ENCODE measurements at regions not wholly inside any gene's neighbourhood (a gene's known extent, or its start where the extent isn't known, plus 50 kb on each side); places are given as distances from the start of the nearest gene placed in this dataset.
A peak's percentile ranks its signal among the peaks of the same experiment; 100 is the strongest.
"Not testable (repeated sequence)": the region's sequence is repeated elsewhere in the genome, so short reads cannot be mapped to it uniquely, and the experiment has no call there.

DNA sequence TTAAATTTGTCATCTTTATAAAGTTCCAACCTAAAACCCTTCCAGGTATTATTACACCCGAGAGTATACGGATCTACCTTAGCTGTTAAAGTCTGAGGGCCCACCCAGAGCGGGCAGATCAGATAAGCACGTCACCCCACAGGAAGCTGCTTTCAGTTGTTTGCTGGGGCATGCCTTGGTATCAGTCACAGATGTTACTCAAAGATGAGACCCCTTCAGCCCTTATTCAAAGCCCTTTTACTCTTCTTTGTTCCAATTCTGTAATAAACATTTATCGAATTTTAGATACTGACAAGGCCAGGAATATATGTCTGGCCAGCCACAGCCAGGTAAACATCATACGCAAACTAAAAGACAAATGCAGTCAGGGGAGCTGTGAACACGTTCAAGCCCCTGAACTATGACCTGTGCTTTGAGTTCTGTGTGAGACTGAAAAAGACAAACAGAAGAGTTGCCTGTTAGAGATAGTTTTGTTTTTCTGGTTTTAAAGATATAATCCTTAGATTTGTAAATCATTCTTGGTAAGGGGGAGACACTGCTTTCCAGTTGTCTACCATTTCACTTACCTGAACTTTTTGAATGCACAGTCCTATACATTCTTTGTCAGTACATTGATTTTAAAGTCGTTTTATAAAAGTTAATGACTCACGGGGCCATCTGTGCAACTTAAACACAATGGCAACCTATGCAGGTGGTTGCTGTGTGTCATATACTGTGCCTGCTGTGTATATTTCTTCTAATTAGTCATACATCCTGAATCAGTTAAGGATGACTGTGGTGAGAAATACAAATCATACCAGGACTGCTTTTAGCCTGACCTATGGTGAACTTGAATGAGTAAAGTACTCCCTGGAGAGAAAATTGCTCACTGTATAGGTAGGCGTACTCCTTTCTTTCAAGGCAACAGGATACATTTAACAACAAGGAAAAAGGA, 100.5 kb upstream of the ITPRID2 start:
- Mint-ChIP-seq H3K9me3 (peaks cover 14% of the 10 kb centered on the region), H3K36me3 (ENCODE audit: low read depth) (peaks cover 8% of the 10 kb centered on the region), H3K27ac (peak overlapping the region; percentile 87), H3K27me3 (ENCODE audit: low read depth) (no peaks in the 10 kb centered on the region), H3K4me1 (ENCODE audit: low read depth) (peaks cover 33% of the 10 kb centered on the region), H3K4me3 (peak overlapping the region; percentile 61)
- peak; percentile 58 for DNase-seq (ENCODE audit: low spot score)

DNA sequence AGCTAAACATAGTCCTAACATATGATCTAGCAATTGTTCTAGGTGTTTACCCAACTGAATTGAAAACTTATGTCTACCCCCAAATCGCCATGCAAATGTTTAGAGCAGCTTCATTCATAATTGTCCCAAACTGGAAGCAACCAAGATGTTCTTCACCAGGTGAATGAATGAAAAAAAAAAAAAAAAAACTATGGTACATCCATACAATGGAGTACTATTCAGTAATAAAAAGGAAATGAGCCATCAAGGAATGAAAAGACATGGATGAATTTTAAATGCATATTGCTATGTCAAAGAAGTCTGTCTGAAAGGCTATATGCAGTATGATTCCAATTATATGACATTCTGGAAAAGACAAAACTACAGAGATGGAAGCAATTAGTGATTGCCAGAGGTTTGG, 98.6 kb upstream of the ITPRID2 start:
- Mint-ChIP-seq H3K4me1 (ENCODE audit: low read depth) (peaks cover 36% of the 10 kb centered on the region), H3K4me3 (no peak overlapping the region), H3K27ac (no peak overlapping the region), H3K36me3 (ENCODE audit: low read depth) (peaks cover 7% of the 10 kb centered on the region), H3K9me3 (peaks cover 14% of the 10 kb centered on the region), H3K27me3 (ENCODE audit: low read depth) (no peaks in the 10 kb centered on the region)
- no peak for DNase-seq (ENCODE audit: low spot score)

DNA sequence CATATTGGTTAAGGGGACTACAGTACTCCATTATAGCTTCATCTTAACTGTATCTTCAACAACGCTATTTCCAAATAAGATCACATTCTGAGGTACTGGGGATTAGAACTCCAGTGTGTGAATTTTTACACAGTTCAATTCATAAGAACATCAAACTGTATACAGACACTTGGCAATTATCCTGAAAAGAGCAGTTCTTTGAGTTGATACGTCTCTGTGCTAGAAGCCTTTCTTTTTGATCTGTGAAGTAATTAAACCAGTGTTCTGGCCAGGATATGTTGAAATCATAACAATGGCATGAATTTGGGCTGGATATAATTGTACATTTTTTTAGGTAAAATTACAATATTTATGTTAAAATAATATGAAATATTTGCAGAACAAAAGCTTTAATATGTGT, 93.5 kb upstream of the ITPRID2 start:
- H3K4me1 Mint-ChIP-seq (ENCODE audit: low read depth), result peaks cover 9% of the 10 kb centered on the region
- H3K4me3 Mint-ChIP-seq, result no peak overlapping the region
- no peak overlapping the region for H3K27ac Mint-ChIP-seq
- H3K36me3 Mint-ChIP-seq (ENCODE audit: low read depth), result peaks cover 2% of the 10 kb centered on the region
- DNase-seq (ENCODE audit: low spot score), result no peak
- H3K27me3 Mint-ChIP-seq (ENCODE audit: low read depth), result peaks cover 20% of the 10 kb centered on the region
- peaks cover 3% of the 10 kb centered on the region for H3K9me3 Mint-ChIP-seq

GRCh38 chr2:181802300-181802699, 89.2 kb upstream of the ITPRID2 start:
- DNase-seq (ENCODE audit: low spot score); H3K4me3 Mint-ChIP-seq; H3K4me1 Mint-ChIP-seq (ENCODE audit: low read depth); H3K36me3 Mint-ChIP-seq (ENCODE audit: low read depth); H3K9me3 Mint-ChIP-seq; H3K27ac Mint-ChIP-seq: not testable (repeated sequence)
- peaks cover 20% of the 10 kb centered on the region for H3K27me3 Mint-ChIP-seq (ENCODE audit: low read depth)

- not testable (repeated sequence) for H3K36me3 Mint-ChIP-seq (ENCODE audit: low read depth); H3K27ac Mint-ChIP-seq; H3K4me3 Mint-ChIP-seq; H3K4me1 Mint-ChIP-seq (ENCODE audit: low read depth); DNase-seq (ENCODE audit: low spot score); H3K9me3 Mint-ChIP-seq
- H3K27me3 Mint-ChIP-seq (ENCODE audit: low read depth), result peaks cover 20% of the 10 kb centered on the region
These were observed 87.4 kb upstream of the ITPRID2 start for GRCh38 chr2:181803903-181804799.

- H3K4me1 Mint-ChIP-seq (ENCODE audit: low read depth), result peaks cover 9% of the 10 kb centered on the region
These were observed 86.1 kb upstream of the ITPRID2 start for GRCh38 chr2:181805228-181806038.

DNA sequence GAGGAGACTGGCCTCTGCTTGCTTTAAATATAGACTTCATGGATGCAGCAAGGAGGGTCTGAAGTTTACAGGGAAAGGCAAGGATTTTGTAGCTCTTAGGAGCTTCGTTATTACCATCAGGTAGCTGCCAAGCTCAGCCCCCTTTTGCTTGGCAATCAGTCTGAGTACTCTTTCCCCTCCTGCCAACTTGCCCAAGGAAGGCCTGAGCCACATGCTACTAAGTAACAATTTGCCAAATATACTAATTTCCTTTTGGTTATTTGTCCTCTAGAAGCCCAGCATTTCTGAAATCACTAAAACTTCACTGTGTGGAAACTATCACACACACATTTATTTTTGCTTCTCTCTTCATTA, 85.5 kb upstream of the ITPRID2 start:
- Mint-ChIP-seq H3K9me3 (no peaks in the 10 kb centered on the region), H3K27ac (no peak overlapping the region), H3K4me3 (no peak overlapping the region), H3K36me3 (ENCODE audit: low read depth) (no peaks in the 10 kb centered on the region), H3K4me1 (ENCODE audit: low read depth) (peaks cover 14% of the 10 kb centered on the region), H3K27me3 (ENCODE audit: low read depth) (peaks cover 13% of the 10 kb centered on the region)
- DNase-seq (ENCODE audit: low spot score), result no peak

More at GRCh38 chr2:181805228-181806038, 86.1 kb upstream of the ITPRID2 start:
- peaks cover 15% of the 10 kb centered on the region for H3K27me3 Mint-ChIP-seq (ENCODE audit: low read depth)
- no peaks in the 10 kb centered on the region for H3K36me3 Mint-ChIP-seq (ENCODE audit: low read depth)
- H3K4me3 Mint-ChIP-seq, result no peak overlapping the region
- H3K27ac Mint-ChIP-seq, result no peak overlapping the region
- DNase-seq (ENCODE audit: low spot score), result no peak
- no peaks in the 10 kb centered on the region for H3K9me3 Mint-ChIP-seq

GRCh38 chr2:181807526-181807925, 84.0 kb upstream of the ITPRID2 start:
- no peaks in the 10 kb centered on the region for H3K27me3 Mint-ChIP-seq (ENCODE audit: low read depth)
- no peak overlapping the region for H3K27ac Mint-ChIP-seq
- peaks cover 17% of the 10 kb centered on the region for H3K4me1 Mint-ChIP-seq (ENCODE audit: low read depth)
- no peak overlapping the region for H3K4me3 Mint-ChIP-seq
- no peaks in the 10 kb centered on the region for H3K9me3 Mint-ChIP-seq
- no peak for DNase-seq (ENCODE audit: low spot score)
- H3K36me3 Mint-ChIP-seq (ENCODE audit: low read depth), result no peaks in the 10 kb centered on the region

- H3K27ac Mint-ChIP-seq, result no peak overlapping the region
- H3K9me3 Mint-ChIP-seq, result no peaks in the 10 kb centered on the region
- H3K27me3 Mint-ChIP-seq (ENCODE audit: low read depth), result peaks cover 2% of the 10 kb centered on the region
- H3K36me3 Mint-ChIP-seq (ENCODE audit: low read depth), result no peaks in the 10 kb centered on the region
- H3K4me1 Mint-ChIP-seq (ENCODE audit: low read depth), result peaks cover 20% of the 10 kb centered on the region
- DNase-seq (ENCODE audit: low spot score), result peak; percentile 19
- H3K4me3 Mint-ChIP-seq, result no peak overlapping the region
These were observed 80.5 kb upstream of the ITPRID2 start for GRCh38 chr2:181810823-181811695.

- H3K27me3 Mint-ChIP-seq (ENCODE audit: low read depth), result peaks cover 2% of the 10 kb centered on the region
- no peak overlapping the region for H3K27ac Mint-ChIP-seq
- peaks cover 20% of the 10 kb centered on the region for H3K4me1 Mint-ChIP-seq (ENCODE audit: low read depth)
- no peak overlapping the region for H3K4me3 Mint-ChIP-seq
- no peaks in the 10 kb centered on the region for H3K36me3 Mint-ChIP-seq (ENCODE audit: low read depth)
- DNase-seq (ENCODE audit: low spot score), result no peak
- no peaks in the 10 kb centered on the region for H3K9me3 Mint-ChIP-seq
These were observed 79.3 kb upstream of the ITPRID2 start for GRCh38 chr2:181812106-181812743.

DNA sequence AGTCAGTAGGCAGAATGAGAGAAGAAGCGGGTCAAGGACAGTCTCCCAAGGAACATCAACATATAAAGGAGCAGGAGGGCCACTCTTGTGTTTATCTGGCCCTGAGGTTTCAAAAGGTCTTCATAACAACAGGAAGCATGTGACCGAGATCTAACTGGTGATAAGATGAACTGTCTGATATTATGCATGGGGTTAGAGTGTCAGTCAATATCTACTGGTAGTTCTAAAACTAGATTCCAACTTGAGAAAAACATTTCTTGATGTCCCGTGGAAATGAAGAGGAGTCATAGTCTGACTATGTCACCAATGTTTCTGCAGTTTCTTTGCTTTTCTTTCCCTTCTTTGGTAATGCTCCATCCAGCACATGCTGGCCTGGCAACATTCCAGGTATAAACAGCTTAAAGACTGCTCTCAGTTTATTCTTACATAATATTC, 77.5 kb upstream of the ITPRID2 start:
- no peak for DNase-seq (ENCODE audit: low spot score)
- no peaks in the 10 kb centered on the region for H3K9me3 Mint-ChIP-seq
- no peaks in the 10 kb centered on the region for H3K36me3 Mint-ChIP-seq (ENCODE audit: low read depth)
- peaks cover 6% of the 10 kb centered on the region for H3K27me3 Mint-ChIP-seq (ENCODE audit: low read depth)
- no peak overlapping the region for H3K27ac Mint-ChIP-seq
- peak overlapping the region; percentile 4 for H3K4me3 Mint-ChIP-seq
- H3K4me1 Mint-ChIP-seq (ENCODE audit: low read depth), result peaks cover 23% of the 10 kb centered on the region

- peaks cover 6% of the 10 kb centered on the region for H3K27me3 Mint-ChIP-seq (ENCODE audit: low read depth)
- H3K36me3 Mint-ChIP-seq (ENCODE audit: low read depth), result no peaks in the 10 kb centered on the region
- peaks cover 15% of the 10 kb centered on the region for H3K4me1 Mint-ChIP-seq (ENCODE audit: low read depth)
- H3K9me3 Mint-ChIP-seq, result no peaks in the 10 kb centered on the region
- H3K27ac Mint-ChIP-seq, result no peak overlapping the region
- no peak overlapping the region for H3K4me3 Mint-ChIP-seq
- no peak for DNase-seq (ENCODE audit: low spot score)
These were observed 74.0 kb upstream of the ITPRID2 start for GRCh38 chr2:181817509-181817908.

Data from T-helper 2 cell treated with Interferon-gamma antibody and Interleukin-4, amounts not matched to agents 5 μg/mL and 100 μg/mL, for 36 hours (primary cell).